ENCODE measurements at regions not wholly inside any gene's neighbourhood (a gene's known extent, or its start where the extent isn't known, plus 50 kb on each side); places are given as distances from the start of the nearest gene placed in this dataset.
"Not testable (repeated sequence)": the region's sequence is repeated elsewhere in the genome, so short reads cannot be mapped to it uniquely, and the experiment has no call there.

- DNase-seq (ENCODE audit: low read depth in 1 of 2, low spot score in 2 of 2), result no peak
- H3K36me3 ChIP-seq, result no peaks in the 10 kb centered on the region
Measured at GRCh38 chr3:35422101-35422500, 217.2 kb upstream of the ARPP21 start.

GRCh38 chr3:35422836-35423601, 216.3 kb upstream of the ARPP21 start:
- no peaks in the 10 kb centered on the region for H3K9me3 ChIP-seq (replicated peaks)
- H3K27ac ChIP-seq, result no peak overlapping the region
- no peak for DNase-seq (ENCODE audit: low read depth in 1 of 2, low spot score in 2 of 2)

More at GRCh38 chr3:35422101-35422500, 217.2 kb upstream of the ARPP21 start:
- H3K9me3 ChIP-seq (replicated peaks), result no peaks in the 10 kb centered on the region
- H3K27ac ChIP-seq, result no peak overlapping the region
- H3K27me3 ChIP-seq (replicated peaks), result no peaks in the 10 kb centered on the region
- no peak overlapping the region for H3K4me3 ChIP-seq
- no peaks in the 10 kb centered on the region for H3K4me1 ChIP-seq (replicated peaks)

GRCh38 chr3:35426366-35426958, 212.9 kb upstream of the ARPP21 start:
- Histone ChIP-seq H3K36me3 (no peaks in the 10 kb centered on the region), H3K9me3 (replicated peaks) (no peaks in the 10 kb centered on the region), H3K4me1 (replicated peaks) (no peaks in the 10 kb centered on the region), H3K27ac (no peak overlapping the region), H3K4me3 (no peak overlapping the region), H3K27me3 (replicated peaks) (no peaks in the 10 kb centered on the region)
- no peak for DNase-seq (ENCODE audit: low read depth in 1 of 2, low spot score in 2 of 2)

More at GRCh38 chr3:35422836-35423601, 216.3 kb upstream of the ARPP21 start:
- H3K4me1 ChIP-seq (replicated peaks), result no peaks in the 10 kb centered on the region
- H3K4me3 ChIP-seq, result no peak overlapping the region
- no peaks in the 10 kb centered on the region for H3K27me3 ChIP-seq (replicated peaks)
- no peaks in the 10 kb centered on the region for H3K36me3 ChIP-seq

- no peak overlapping the region for H3K27ac ChIP-seq
- no peaks in the 10 kb centered on the region for H3K27me3 ChIP-seq (replicated peaks)
- no peaks in the 10 kb centered on the region for H3K36me3 ChIP-seq
- DNase-seq (ENCODE audit: low read depth in 1 of 2, low spot score in 2 of 2), result no peak
- no peak overlapping the region for H3K4me3 ChIP-seq
- H3K4me1 ChIP-seq (replicated peaks), result no peaks in the 10 kb centered on the region
- H3K9me3 ChIP-seq (replicated peaks), result no peaks in the 10 kb centered on the region
Measured at GRCh38 chr3:35437381-35437780, 201.9 kb upstream of the ARPP21 start.

- Histone ChIP-seq H3K9me3 (replicated peaks) (no peaks in the 10 kb centered on the region), H3K27ac (no peak overlapping the region), H3K4me1 (replicated peaks) (no peaks in the 10 kb centered on the region), H3K27me3 (replicated peaks) (no peaks in the 10 kb centered on the region), H3K36me3 (no peaks in the 10 kb centered on the region), H3K4me3 (no peak overlapping the region)
- no peak for DNase-seq (ENCODE audit: low read depth in 1 of 2, low spot score in 2 of 2)
Measured at GRCh38 chr3:35438101-35438500, 201.2 kb upstream of the ARPP21 start.

- DNase-seq (ENCODE audit: low read depth in 1 of 2, low spot score in 2 of 2), result no peak
- Histone ChIP-seq H3K4me3 (no peak overlapping the region), H3K4me1 (replicated peaks) (no peaks in the 10 kb centered on the region), H3K36me3 (no peaks in the 10 kb centered on the region), H3K27me3 (replicated peaks) (no peaks in the 10 kb centered on the region), H3K27ac (no peak overlapping the region), H3K9me3 (replicated peaks) (no peaks in the 10 kb centered on the region)
Measured at GRCh38 chr3:35439663-35440062, 199.7 kb upstream of the ARPP21 start.

- H3K27me3 ChIP-seq (replicated peaks), result no peaks in the 10 kb centered on the region
- H3K27ac ChIP-seq, result no peak overlapping the region
- no peaks in the 10 kb centered on the region for H3K36me3 ChIP-seq
- DNase-seq (ENCODE audit: low read depth in 1 of 2, low spot score in 2 of 2), result no peak
- no peak overlapping the region for H3K4me3 ChIP-seq
- no peaks in the 10 kb centered on the region for H3K4me1 ChIP-seq (replicated peaks)
- no peaks in the 10 kb centered on the region for H3K9me3 ChIP-seq (replicated peaks)
Measured at GRCh38 chr3:35440826-35441225, 198.5 kb upstream of the ARPP21 start.

- Histone ChIP-seq H3K27ac (no peak overlapping the region), H3K4me1 (replicated peaks) (no peaks in the 10 kb centered on the region), H3K27me3 (replicated peaks) (no peaks in the 10 kb centered on the region), H3K4me3 (no peak overlapping the region), H3K36me3 (no peaks in the 10 kb centered on the region), H3K9me3 (replicated peaks) (no peaks in the 10 kb centered on the region)
- no peak for DNase-seq (ENCODE audit: low read depth in 1 of 2, low spot score in 2 of 2)
Measured at GRCh38 chr3:35446896-35447295, 192.4 kb upstream of the ARPP21 start.

GRCh38 chr3:35448121-35448520, 191.2 kb upstream of the ARPP21 start:
- Histone ChIP-seq H3K27me3 (replicated peaks) (no peaks in the 10 kb centered on the region), H3K4me1 (replicated peaks) (no peaks in the 10 kb centered on the region), H3K27ac (no peak overlapping the region), H3K36me3 (no peaks in the 10 kb centered on the region), H3K4me3 (no peak overlapping the region), H3K9me3 (replicated peaks) (no peaks in the 10 kb centered on the region)
- DNase-seq (ENCODE audit: low read depth in 1 of 2, low spot score in 2 of 2), result no peak

- H3K9me3 ChIP-seq (replicated peaks), result no peaks in the 10 kb centered on the region
- H3K36me3 ChIP-seq, result no peaks in the 10 kb centered on the region
- H3K27ac ChIP-seq, result no peak overlapping the region
- no peaks in the 10 kb centered on the region for H3K4me1 ChIP-seq (replicated peaks)
- H3K27me3 ChIP-seq (replicated peaks), result no peaks in the 10 kb centered on the region
- H3K4me3 ChIP-seq, result no peak overlapping the region
- no peak for DNase-seq (ENCODE audit: low read depth in 1 of 2, low spot score in 2 of 2)
Measured at GRCh38 chr3:35448681-35449080, 190.6 kb upstream of the ARPP21 start.

GRCh38 chr3:35454819-35455218, 184.5 kb upstream of the ARPP21 start:
- not testable (repeated sequence) for H3K36me3 ChIP-seq; H3K27me3 ChIP-seq (replicated peaks); DNase-seq (ENCODE audit: low read depth in 1 of 2, low spot score in 2 of 2); H3K9me3 ChIP-seq (replicated peaks); H3K27ac ChIP-seq; H3K4me3 ChIP-seq; H3K4me1 ChIP-seq (replicated peaks)

- Histone ChIP-seq H3K36me3 (no peaks in the 10 kb centered on the region), H3K4me1 (replicated peaks) (no peaks in the 10 kb centered on the region), H3K4me3 (no peak overlapping the region), H3K27ac (no peak overlapping the region), H3K27me3 (replicated peaks) (no peaks in the 10 kb centered on the region), H3K9me3 (replicated peaks) (no peaks in the 10 kb centered on the region)
- DNase-seq (ENCODE audit: low read depth in 1 of 2, low spot score in 2 of 2), result no peak
Measured at GRCh38 chr3:35473956-35474355, 165.4 kb upstream of the ARPP21 start.

GRCh38 chr3:35482566-35482965, 156.8 kb upstream of the ARPP21 start:
- H3K27me3 ChIP-seq (replicated peaks); H3K27ac ChIP-seq; H3K4me3 ChIP-seq; DNase-seq (ENCODE audit: low read depth in 1 of 2, low spot score in 2 of 2); H3K36me3 ChIP-seq; H3K9me3 ChIP-seq (replicated peaks); H3K4me1 ChIP-seq (replicated peaks): not testable (repeated sequence)

GRCh38 chr3:35483131-35483530, 156.2 kb upstream of the ARPP21 start:
- Histone ChIP-seq H3K4me3 (no peak overlapping the region), H3K36me3 (no peaks in the 10 kb centered on the region), H3K9me3 (replicated peaks) (no peaks in the 10 kb centered on the region), H3K27me3 (replicated peaks) (no peaks in the 10 kb centered on the region), H3K27ac (no peak overlapping the region), H3K4me1 (replicated peaks) (no peaks in the 10 kb centered on the region)
- DNase-seq (ENCODE audit: low read depth in 1 of 2, low spot score in 2 of 2), result no peak
